CD14-positive monocyte (primary cell): ENCODE measurements at regions not wholly inside any gene's neighbourhood (a gene's known extent, or its start where the extent isn't known, plus 50 kb on each side); places are given as distances from the start of the nearest gene placed in this dataset.
A peak's percentile ranks its signal among the peaks of the same experiment; 100 is the strongest.

Experiments used
- DNase-seq, 3 donors: peaks; one replicate each; pipeline ENCODE4 v3.0.0-alpha.2; 2011 to 2022
- H2AFZ ChIP-seq: 2 replicates; pipeline ENCODE4 v1.6.0; 2012; ENCODE audit warnings: mild to moderate bottlenecking, low read depth, low read length, inconsistent platforms; ENCODE audit not compliant: insufficient read depth, poor library complexity, severe bottlenecking
- H3K27ac ChIP-seq, 2 donors: 1 replicate in 1 of 2; 2 replicates in 1 of 2; pipeline ENCODE4 v1.5.1; 2012 to 2013; ENCODE audit warnings: low read length in 2 of 2, control low read depth in 1 of 2, inconsistent platforms in 1 of 2, low read depth in 1 of 2, mild to moderate bottlenecking in 1 of 2
- H3K27me3 ChIP-seq, 2 donors: one replicate each; pipeline versions ENCODE4 v1.6.0 to v1.6.1; 2011 to 2013; ENCODE audit warnings: low read length in 2 of 2; ENCODE audit not compliant: control insufficient read depth in 2 of 2, insufficient read depth in 2 of 2
- H3K36me3 ChIP-seq, 2 donors: replicated peaks in 1 of 2; 1 replicate in 1 of 2; 2 replicates in 1 of 2; pipeline versions ENCODE4 v1.5.1 to v1.6.1; 2012 to 2013; ENCODE audit warnings: low read length in 2 of 2, control low read depth in 1 of 2, inconsistent platforms in 1 of 2, mild to moderate bottlenecking in 1 of 2; ENCODE audit not compliant: insufficient read depth in 2 of 2, control insufficient read depth in 1 of 2
- H3K4me1 ChIP-seq, 2 donors: 1 replicate in 1 of 2; 2 replicates in 1 of 2; pipeline versions ENCODE4 v1.5.1 to v1.6.1; 2012 to 2013; ENCODE audit warnings: low read length in 2 of 2, control low read depth in 1 of 2, inconsistent platforms in 1 of 2, mild to moderate bottlenecking in 1 of 2, moderate library complexity in 1 of 2; ENCODE audit not compliant: insufficient read depth in 2 of 2, control insufficient read depth in 1 of 2
- H3K4me2 ChIP-seq: replicated peaks from 2 replicates; pipeline ENCODE3; 2012; ENCODE audit warnings: low read length, moderate library complexity, mild to moderate bottlenecking; ENCODE audit not compliant: poor library complexity, severe bottlenecking; ENCODE audit errors: extremely low read depth
- H3K4me3 ChIP-seq, 3 experiments: fragments of 200-600 bp in 1 of 3; sonication (generic) in 1 of 3; replicated peaks in 1 of 3; 1 replicate in 2 of 3; 2 replicates in 1 of 3; pipeline ENCODE4 v1.5.1; 2011 to 2013; ENCODE audit warnings: low read length in 3 of 3, mild to moderate bottlenecking in 3 of 3, control low read depth in 2 of 3, low read depth in 2 of 3, inconsistent platforms in 1 of 3, moderate library complexity in 1 of 3
- H3K79me2 ChIP-seq: 2 replicates; pipeline ENCODE4 v1.6.0; 2012; ENCODE audit warnings: mild to moderate bottlenecking, control low read depth, inconsistent platforms, low read length, moderate library complexity; ENCODE audit not compliant: insufficient read depth
- H3K9ac ChIP-seq: 2 replicates; pipeline ENCODE4 v1.6.0; 2017; ENCODE audit warnings: low read length, mild to moderate bottlenecking; ENCODE audit not compliant: insufficient read depth, poor library complexity, severe bottlenecking
- H3K9me3 ChIP-seq, 2 donors: replicated peaks in 1 of 2; 1 replicate in 1 of 2; 2 replicates in 1 of 2; pipeline versions ENCODE4 v1.5.1 to v1.6.1; 2012 to 2013; ENCODE audit warnings: low read length in 2 of 2, control low read depth in 1 of 2; ENCODE audit not compliant: control insufficient read depth in 1 of 2, insufficient read depth in 1 of 2
- H4K20me1 ChIP-seq: 2 replicates; pipeline ENCODE4 v1.6.0; 2012; ENCODE audit warnings: mild to moderate bottlenecking, low read length, control low read depth, moderate library complexity; ENCODE audit not compliant: insufficient read depth
- H3K27ac Mint-ChIP-seq, 7 donors: one replicate each; pipeline ENCODE4 v1.8.0; 2020; ENCODE audit warnings: mild to moderate bottlenecking in 7 of 7, mixed read lengths in 7 of 7, moderate library complexity in 6 of 7, inconsistent platforms in 2 of 7
- H3K27me3 Mint-ChIP-seq, 3 donors: one replicate each; pipeline ENCODE4 v1.8.0; 2021 to 2022; ENCODE audit warnings: low read depth in 3 of 3, mild to moderate bottlenecking in 3 of 3, mixed read lengths in 3 of 3, moderate library complexity in 3 of 3, inconsistent platforms in 1 of 3
- H3K36me3 Mint-ChIP-seq, 2 donors: one replicate each; pipeline ENCODE4 v1.8.0; 2020; ENCODE audit warnings: mixed read lengths in 2 of 2, inconsistent platforms in 1 of 2, mild to moderate bottlenecking in 1 of 2
- H3K4me1 Mint-ChIP-seq: one replicate; pipeline ENCODE4 v1.8.0; 2020; ENCODE audit warnings: mild to moderate bottlenecking, mixed read lengths
- H3K4me3 Mint-ChIP-seq, 2 donors: one replicate each; pipeline ENCODE4 v1.8.0; 2020; ENCODE audit warnings: mild to moderate bottlenecking in 2 of 2, mixed read lengths in 2 of 2, moderate library complexity in 1 of 2
- H3K9me3 Mint-ChIP-seq, 7 donors: one replicate each; pipeline ENCODE4 v1.8.0; 2020 to 2022; ENCODE audit warnings: mixed read lengths in 7 of 7, mild to moderate bottlenecking in 6 of 7, moderate library complexity in 6 of 7, inconsistent platforms in 2 of 7
- CTCF ChIP-seq: fragments of 200-600 bp; IDR thresholded peaks from one replicate; pipeline ENCODE4 v1.8.0; 2022; ENCODE audit warnings: antibody characterized with exemption, mild to moderate bottlenecking
- WGBS: methylation state at CpG from one replicate; pipeline ENCODE4 v1.1.5; 2013; ENCODE audit warnings: missing lambda C conversion rate; ENCODE audit not compliant: insufficient coverage; 5-methylcytosine and 5-hydroxymethylcytosine counted together
- intact Hi-C, 2 donors: fragments of 100-400 bp; cut with micrococcal nuclease; formaldehyde crosslinking; loops; one replicate each; pipeline versions ENCODE4 v1.15.0 to v1.15.1; 2023

GRCh38 chr10:60565492-60565891 lies 175.8 kb upstream of the ANK3 start:
- Mint-ChIP-seq H3K27ac (no peak overlapping the region), H3K4me1 (peaks cover 13% of the 10 kb centered on the region)

DNA sequence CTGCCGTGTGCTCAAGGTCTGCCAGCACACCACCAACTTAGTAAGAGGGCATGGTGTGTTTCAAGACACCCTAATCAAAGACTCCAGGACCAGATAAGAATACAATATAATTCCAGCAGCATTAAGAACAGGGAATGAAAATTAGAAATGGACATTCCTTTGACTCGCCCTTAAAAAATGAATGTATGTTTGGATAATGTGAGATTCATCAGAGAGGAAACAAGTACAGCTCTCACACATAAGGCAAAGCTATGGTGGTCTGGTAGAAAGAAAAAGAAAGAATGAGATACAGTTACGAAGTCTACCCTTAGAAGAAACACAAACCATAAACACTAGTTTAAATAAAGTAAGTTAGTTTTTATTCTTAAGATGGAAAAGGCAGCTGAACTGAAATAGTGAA lies 174.8 kb upstream of the ANK3 start:
- intact Hi-C loops: no loop called here
- H3K36me3 ChIP-seq: no peaks in the 10 kb centered on the region
- H4K20me1 ChIP-seq: no peaks in the 10 kb centered on the region
- Mint-ChIP-seq H3K4me3 (no peak overlapping the region), H3K27ac (peak overlapping the region in 1 of 7 donors; percentile 4), H3K9me3 (peaks cover 3 to 9% (median 5%) of the 10 kb centered on the region in 7 donors), H3K27me3 (peaks cover 0 to 2% (median 2%) of the 10 kb centered on the region in 3 donors), H3K36me3 (no peaks in the 10 kb centered on the region), H3K4me1 (peaks cover 14% of the 10 kb centered on the region)
- H2AFZ ChIP-seq: no peak overlapping the region
- H3K79me2 ChIP-seq: no peaks in the 10 kb centered on the region
- peaks cover 5 to 13% of the 10 kb centered on the region in 2 donors for H3K4me1 ChIP-seq
- no peak overlapping the region for H3K27ac ChIP-seq
- no peak overlapping the region for H3K4me3 ChIP-seq
- no peaks in the 10 kb centered on the region for H3K27me3 ChIP-seq
- no peak for TF ChIP-seq CTCF
- peaks cover 0 to 5% of the 10 kb centered on the region in 2 donors for H3K9me3 ChIP-seq
- H3K9ac ChIP-seq: no peak overlapping the region
- DNase-seq: no peak
- no CpG with 5 or more reads among the region's 3 CpGs for WGBS
- H3K4me2 ChIP-seq: no peak overlapping the region

More at GRCh38 chr10:60565492-60565891, 175.8 kb upstream of the ANK3 start:
- DNase-seq: no peak
- H4K20me1 ChIP-seq: no peaks in the 10 kb centered on the region
- H3K79me2 ChIP-seq: no peaks in the 10 kb centered on the region
- Mint-ChIP-seq H3K36me3 (no peaks in the 10 kb centered on the region), H3K9me3 (peaks cover 3 to 9% (median 5%) of the 10 kb centered on the region in 7 donors), H3K27me3 (peaks cover 0 to 2% (median 2%) of the 10 kb centered on the region in 3 donors), H3K4me3 (no peak overlapping the region)
- no peak overlapping the region for H3K4me2 ChIP-seq
- H3K9me3 ChIP-seq: peaks cover 0 to 5% of the 10 kb centered on the region in 2 donors
- intact Hi-C loops: no loop called here
- H3K27ac ChIP-seq: no peak overlapping the region
- no peak for TF ChIP-seq CTCF
- H3K9ac ChIP-seq: no peak overlapping the region
- no peak overlapping the region for H3K4me3 ChIP-seq
- H3K27me3 ChIP-seq: no peaks in the 10 kb centered on the region
- 100% methylated on average over 1 of the region's 2 CpGs for WGBS
- peaks cover 5 to 9% of the 10 kb centered on the region in 2 donors for H3K4me1 ChIP-seq
- H3K36me3 ChIP-seq: no peaks in the 10 kb centered on the region
- no peak overlapping the region for H2AFZ ChIP-seq
